PC-9 (cell line): ENCODE measurements at regions not wholly inside any gene's neighbourhood (a gene's known extent, or its start where the extent isn't known, plus 50 kb on each side); places are given as distances from the start of the nearest gene placed in this dataset.

Source experiments
- EZH2 ChIP-seq: fragments of 200-600 bp; sonication (generic); IDR thresholded peaks from 2 replicates; pipeline ENCODE4 v1.8.0; 2017; ENCODE audit warnings: antibody characterized with exemption, low read depth
- TF ChIP-seq, protein P1 (sequence below): fragments of 200-600 bp; sonication (generic); conservative IDR thresholded peaks from 2 replicates; pipeline ENCODE4 v1.6.1; 2017; ENCODE audit warnings: mixed run types, antibody characterized with exemption, mild to moderate bottlenecking, moderate library complexity

DNA sequence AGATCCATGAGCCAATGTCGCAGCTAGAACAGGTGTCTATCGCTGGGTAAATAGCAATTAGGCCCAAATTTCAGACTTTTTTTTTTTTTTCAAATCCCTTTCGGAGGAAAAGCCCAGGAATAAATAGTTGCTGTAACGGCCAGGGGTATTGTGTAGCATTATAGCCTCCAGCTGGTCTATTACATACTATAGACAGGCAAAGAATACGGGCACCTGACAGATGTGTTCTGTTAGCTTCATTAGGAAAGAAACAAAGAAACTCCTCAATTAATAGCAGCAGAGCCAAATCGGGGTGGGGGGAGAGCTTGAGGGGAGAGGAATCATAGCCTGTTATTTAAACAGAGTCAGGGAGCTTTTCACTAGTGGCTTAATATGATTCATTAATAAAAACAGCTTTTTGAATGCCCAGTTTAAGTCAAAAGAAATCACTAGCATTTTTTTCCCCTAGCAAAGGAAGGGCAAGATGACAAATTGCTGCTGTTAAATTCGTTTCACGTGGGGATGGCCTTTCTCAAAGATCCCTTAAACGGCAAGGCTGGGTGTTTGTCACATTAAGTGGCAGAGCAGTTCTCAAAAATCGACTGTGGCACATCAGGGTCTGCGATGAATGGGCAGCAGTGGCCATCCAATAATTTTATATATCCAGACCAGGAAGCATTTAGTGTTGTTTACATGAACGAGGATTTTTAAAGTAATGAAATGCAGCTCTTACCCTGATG is 139.4 kb downstream of the ID4 start:
- TF ChIP-seq EZH2 = no peak
- TF ChIP-seq, protein P1, sequence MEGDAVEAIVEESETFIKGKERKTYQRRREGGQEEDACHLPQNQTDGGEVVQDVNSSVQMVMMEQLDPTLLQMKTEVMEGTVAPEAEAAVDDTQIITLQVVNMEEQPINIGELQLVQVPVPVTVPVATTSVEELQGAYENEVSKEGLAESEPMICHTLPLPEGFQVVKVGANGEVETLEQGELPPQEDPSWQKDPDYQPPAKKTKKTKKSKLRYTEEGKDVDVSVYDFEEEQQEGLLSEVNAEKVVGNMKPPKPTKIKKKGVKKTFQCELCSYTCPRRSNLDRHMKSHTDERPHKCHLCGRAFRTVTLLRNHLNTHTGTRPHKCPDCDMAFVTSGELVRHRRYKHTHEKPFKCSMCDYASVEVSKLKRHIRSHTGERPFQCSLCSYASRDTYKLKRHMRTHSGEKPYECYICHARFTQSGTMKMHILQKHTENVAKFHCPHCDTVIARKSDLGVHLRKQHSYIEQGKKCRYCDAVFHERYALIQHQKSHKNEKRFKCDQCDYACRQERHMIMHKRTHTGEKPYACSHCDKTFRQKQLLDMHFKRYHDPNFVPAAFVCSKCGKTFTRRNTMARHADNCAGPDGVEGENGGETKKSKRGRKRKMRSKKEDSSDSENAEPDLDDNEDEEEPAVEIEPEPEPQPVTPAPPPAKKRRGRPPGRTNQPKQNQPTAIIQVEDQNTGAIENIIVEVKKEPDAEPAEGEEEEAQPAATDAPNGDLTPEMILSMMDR = no peak
